ENCODE measurements at regions not wholly inside any gene's neighbourhood (a gene's known extent, or its start where the extent isn't known, plus 50 kb on each side); places are given as distances from the start of the nearest gene placed in this dataset.

DNA sequence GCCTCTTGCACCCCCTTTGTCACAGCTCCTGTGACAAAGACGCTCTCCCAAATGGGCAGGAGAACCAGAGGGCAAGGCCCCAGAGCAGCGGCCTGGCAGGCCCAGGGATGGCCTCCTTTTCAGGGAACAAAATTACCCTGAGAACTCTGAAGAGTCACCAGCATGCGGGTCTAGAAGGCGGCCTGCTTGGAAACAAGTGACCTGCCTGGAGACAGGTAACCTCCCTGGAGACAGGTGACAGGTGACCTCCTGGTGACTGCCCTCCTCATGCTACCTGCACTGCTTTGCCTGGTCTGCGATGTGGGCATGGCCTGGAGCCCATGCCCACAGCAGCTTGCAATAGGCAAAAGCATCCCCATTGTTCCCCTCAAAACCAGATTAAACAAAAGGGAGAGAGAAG is 86.5 kb upstream of the ZC3H12A start:
- Histone ChIP-seq H3K4me3 (replicated peaks in 1 of 2; ENCODE audit: low read depth in 1 of 2, low read length in 2 of 2) (no peak overlapping the region), H3K27me3 (ENCODE audit: insufficient read depth, low read length) (peaks cover 10% of the 10 kb centered on the region), H2AFZ (ENCODE audit: low read depth, low read length, poor library complexity, severe bottlenecking) (no peak overlapping the region), H4K20me1 (ENCODE audit: insufficient read depth) (no peaks in the 10 kb centered on the region), H3K79me2 (ENCODE audit: insufficient read depth, low read length) (no peaks in the 10 kb centered on the region), H3K9me2 (ENCODE audit: insufficient read depth) (no peaks in the 10 kb centered on the region), H3K36me3 (ENCODE audit: control insufficient read depth in 1 of 2, insufficient read depth in 2 of 2, low read length in 2 of 2) (no peaks in the 10 kb centered on the region), H3K9ac (ENCODE audit: low read length) (no peak overlapping the region), H3K9me3 (ENCODE audit: control insufficient read depth in 1 of 2, insufficient read depth in 1 of 2, low read depth in 1 of 2, low read length in 2 of 2) (no peaks in the 10 kb centered on the region), H3K4me1 (ENCODE audit: control insufficient read depth in 1 of 2, insufficient read depth in 2 of 2, low read length in 2 of 2) (no peaks in the 10 kb centered on the region), H3K27ac (ENCODE audit: low read depth, low read length) (no peak overlapping the region), H3K4me2 (ENCODE audit: low read length) (no peak overlapping the region)
- no peak for DNase-seq (ENCODE audit: low read depth, low spot score)
- no peak for TF ChIP-seq SP1 (IDR thresholded peaks at IDR 0.05; ENCODE audit: low read depth)
- no peak for TF ChIP-seq POLR2AphosphoS5 (IDR thresholded peaks at IDR 0.05; ENCODE audit: low read depth, low read length)
- no peak for TF ChIP-seq EZH2 (IDR thresholded peaks at IDR 0.05)
- no peak for TF ChIP-seq JUND (IDR thresholded peaks at IDR 0.05)
- TF ChIP-seq CBX3 (IDR thresholded peaks at IDR 0.05; ENCODE audit: low read depth): no peak
- TF ChIP-seq RAD21 (IDR thresholded peaks at IDR 0.05; ENCODE audit: low read depth): no peak
- no peak for TF ChIP-seq REST (IDR thresholded peaks at IDR 0.05; ENCODE audit: low read depth)
- no peak for TF ChIP-seq POLR2A (IDR thresholded peaks at IDR 0.05; ENCODE audit: borderline replicate concordance, extremely low read depth, insufficient read depth, insufficient read length)
- TF ChIP-seq SIN3A (IDR thresholded peaks at IDR 0.05; ENCODE audit: low read depth): no peak
- no peak for TF ChIP-seq ZBTB33 (IDR thresholded peaks at IDR 0.05; ENCODE audit: extremely low read depth, insufficient replicate concordance, low read length)
- POLR2A ChIA-PET: no interaction called here
- intact Hi-C loops (cut with micrococcal nuclease): no loop called here
- RAD21 ChIA-PET (ENCODE audit: low non-redundant PET in 1 of 2, low total read pairs in 2 of 2, uncharacterized antibody in 2 of 2, unreplicated experiment in 2 of 2): no interaction called here
- ATAC-seq: no peak
- BruUV-seq (replicated peaks): no TSS peak
- CTCF ChIA-PET: no interaction called here

Data from HCT116 (cell line).